Spinal cord (tissue), 9 donors: ENCODE measurements at regions not wholly inside any gene's neighbourhood (a gene's known extent, or its start where the extent isn't known, plus 50 kb on each side); places are given as distances from the start of the nearest gene placed in this dataset.
"Not testable (repeated sequence)": the region's sequence is repeated elsewhere in the genome, so short reads cannot be mapped to it uniquely, and the experiment has no call there.

Source experiments
- DNase-seq, 6 donors: peaks; one replicate each; pipeline versions ENCODE4 v3.0.0 to v3.0.0-alpha.2; 2013 to 2015; ENCODE audit warnings: low spot score in 6 of 6, low read depth in 4 of 6
- H3K27ac ChIP-seq: one replicate; pipeline ENCODE4 v1.5.1; 2013; ENCODE audit warnings: low read depth, low read length, control low read depth
- H3K27me3 ChIP-seq: one replicate; pipeline ENCODE4 v1.6.1; 2013; ENCODE audit warnings: low read length; ENCODE audit not compliant: control insufficient read depth, insufficient read depth
- H3K36me3 ChIP-seq: one replicate; pipeline ENCODE4 v1.6.1; 2013; ENCODE audit warnings: low read length; ENCODE audit not compliant: control insufficient read depth, insufficient read depth
- H3K4me1 ChIP-seq: one replicate; pipeline ENCODE4 v1.6.1; 2013; ENCODE audit warnings: low read length; ENCODE audit not compliant: control insufficient read depth, insufficient read depth
- H3K4me3 ChIP-seq: one replicate; pipeline ENCODE4 v1.5.1; 2013; ENCODE audit warnings: low read depth, low read length, control low read depth
- H3K9me3 ChIP-seq: one replicate; pipeline ENCODE4 v1.6.1; 2013; ENCODE audit warnings: low read length; ENCODE audit not compliant: control insufficient read depth, insufficient read depth
- WGBS: methylation state at CpG from one replicate; pipeline ENCODE4 v1.1.5; 2013; ENCODE audit warnings: missing lambda C conversion rate; ENCODE audit not compliant: insufficient coverage; 5-methylcytosine and 5-hydroxymethylcytosine counted together
- donor health status: healthy.

DNA sequence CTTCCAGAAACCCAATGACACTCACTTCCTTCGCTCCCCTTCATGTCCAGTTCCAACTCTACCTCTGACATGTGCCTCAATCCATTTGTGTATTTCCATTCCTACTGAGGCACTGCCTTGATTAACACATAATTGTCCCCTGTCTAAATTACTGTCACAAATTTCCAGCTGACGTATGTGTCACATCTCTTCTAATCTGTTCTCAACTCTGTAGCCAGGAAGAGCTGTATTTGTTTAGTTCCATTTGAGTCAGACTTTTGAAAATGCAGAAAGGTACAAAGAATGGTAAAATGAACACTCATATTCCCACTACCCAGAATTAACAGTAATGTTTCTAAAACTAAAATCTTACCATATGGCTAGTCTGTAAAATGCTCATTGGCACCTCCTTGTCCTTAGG lies 299.0 kb upstream of the GADL1 start:
- Histone ChIP-seq H3K27ac (no peak overlapping the region), H3K4me1 (peaks cover 3% of the 10 kb centered on the region), H3K36me3 (no peaks in the 10 kb centered on the region), H3K4me3 (no peak overlapping the region), H3K9me3 (no peaks in the 10 kb centered on the region), H3K27me3 (no peaks in the 10 kb centered on the region)
- DNase-seq = no peak
- WGBS = 80% methylated on average over 2 of the region's 2 CpGs

DNA sequence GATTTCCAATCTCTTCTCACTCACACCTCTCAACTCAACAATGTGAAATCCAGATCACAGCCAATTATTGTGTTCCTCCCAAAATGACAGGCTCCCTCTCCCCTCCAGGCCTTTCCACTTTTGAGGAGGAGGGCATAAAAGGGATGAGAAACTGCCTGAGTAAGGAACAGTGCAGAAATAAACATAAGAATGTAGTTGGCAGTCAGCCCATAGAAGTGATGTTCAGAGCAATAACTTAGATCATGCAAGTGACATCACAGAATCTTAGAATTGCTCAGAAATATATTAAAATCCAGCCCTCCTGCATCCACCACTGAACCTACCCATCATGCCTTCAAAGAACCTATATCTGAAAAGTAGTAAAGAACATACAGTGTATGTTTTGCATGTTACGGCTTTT lies 299.4 kb upstream of the GADL1 start:
- no peaks in the 10 kb centered on the region for H3K9me3 ChIP-seq
- WGBS = no CpG with 5 or more reads among the region's 1 CpG
- H3K36me3 ChIP-seq = no peaks in the 10 kb centered on the region
- no peak overlapping the region for H3K4me3 ChIP-seq
- no peak overlapping the region for H3K27ac ChIP-seq
- DNase-seq = no peak
- H3K4me1 ChIP-seq = peaks cover 3% of the 10 kb centered on the region
- H3K27me3 ChIP-seq = no peaks in the 10 kb centered on the region

DNA sequence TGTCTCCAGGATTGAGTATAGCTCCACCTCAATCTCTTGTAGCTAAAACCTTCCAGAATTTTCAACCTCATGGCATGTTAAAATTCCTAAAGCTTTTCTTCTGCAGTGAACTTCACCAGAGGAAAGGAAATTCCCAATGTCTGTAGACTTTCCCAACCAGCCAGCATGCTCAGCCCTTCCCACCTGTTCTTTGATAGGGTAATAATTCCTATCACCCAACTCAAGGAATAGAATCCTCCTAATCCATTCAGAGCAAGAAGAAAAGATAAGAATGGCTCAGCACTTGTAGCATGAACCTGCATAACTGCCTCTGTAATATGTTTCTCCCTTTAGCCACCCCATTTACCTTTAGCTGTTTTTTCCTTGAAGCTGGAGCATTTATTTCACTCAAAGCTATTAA lies 301.8 kb upstream of the GADL1 start:
- DNase-seq = no peak
- H3K9me3 ChIP-seq = no peaks in the 10 kb centered on the region
- H3K36me3 ChIP-seq = no peaks in the 10 kb centered on the region
- no peak overlapping the region for H3K27ac ChIP-seq
- H3K27me3 ChIP-seq = no peaks in the 10 kb centered on the region
- H3K4me1 ChIP-seq = peaks cover 3% of the 10 kb centered on the region
- no peak overlapping the region for H3K4me3 ChIP-seq

- DNase-seq = peak in 2 of 6 donors; percentile 10 to 37
- peaks cover 3% of the 10 kb centered on the region for H3K4me1 ChIP-seq
- H3K27ac ChIP-seq = no peak overlapping the region
- H3K4me3 ChIP-seq = no peak overlapping the region
- H3K27me3 ChIP-seq = no peaks in the 10 kb centered on the region
- H3K36me3 ChIP-seq = no peaks in the 10 kb centered on the region
- no peaks in the 10 kb centered on the region for H3K9me3 ChIP-seq
- WGBS = 16% methylated on average over 3 of the region's 7 CpGs
Measured at GRCh38 chr3:31196881-31197364, 302.5 kb upstream of the GADL1 start.

- no peak for DNase-seq
- H3K27me3 ChIP-seq = no peaks in the 10 kb centered on the region
- H3K4me3 ChIP-seq = no peak overlapping the region
- peaks cover 3% of the 10 kb centered on the region for H3K4me1 ChIP-seq
- H3K27ac ChIP-seq = no peak overlapping the region
- no peaks in the 10 kb centered on the region for H3K9me3 ChIP-seq
- H3K36me3 ChIP-seq = no peaks in the 10 kb centered on the region
- 87% methylated on average over 2 of the region's 2 CpGs for WGBS
Measured at GRCh38 chr3:31197941-31198340, 303.5 kb upstream of the GADL1 start.

DNA sequence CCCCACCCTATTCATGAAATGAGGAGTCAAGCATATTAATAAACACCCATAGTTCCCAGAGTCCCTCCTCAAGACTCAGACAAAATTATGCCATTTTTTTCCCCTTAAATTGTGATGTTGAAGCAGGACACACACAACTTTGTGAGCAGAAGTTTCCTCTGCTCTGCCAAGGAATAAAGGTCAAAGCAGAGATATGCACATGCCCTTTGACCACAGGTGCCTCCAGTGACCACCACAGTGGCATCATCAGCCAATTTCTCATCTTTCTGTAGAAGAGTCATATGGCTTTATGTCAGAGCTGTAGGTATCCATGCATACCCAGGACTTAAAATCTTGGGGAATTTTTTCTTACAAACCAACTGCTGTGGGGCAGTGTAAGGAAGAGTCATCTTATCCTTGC lies 304.4 kb upstream of the GADL1 start:
- Histone ChIP-seq H3K36me3 (no peaks in the 10 kb centered on the region), H3K4me3 (no peak overlapping the region), H3K9me3 (no peaks in the 10 kb centered on the region), H3K27ac (no peak overlapping the region), H3K4me1 (peaks cover 3% of the 10 kb centered on the region), H3K27me3 (no peaks in the 10 kb centered on the region)
- DNase-seq = no peak

- no peak overlapping the region for H3K27ac ChIP-seq
- no peaks in the 10 kb centered on the region for H3K9me3 ChIP-seq
- H3K4me3 ChIP-seq = no peak overlapping the region
- 83% methylated on average over 3 of the region's 5 CpGs for WGBS
- DNase-seq = peak in 1 of 6 donors; percentile 57
- H3K4me1 ChIP-seq = no peaks in the 10 kb centered on the region
- H3K36me3 ChIP-seq = no peaks in the 10 kb centered on the region
- no peaks in the 10 kb centered on the region for H3K27me3 ChIP-seq
Measured at GRCh38 chr3:31203960-31204795, 309.7 kb upstream of the GADL1 start.

GRCh38 chr3:31204796-31205056 lies 310.3 kb upstream of the GADL1 start:
- not testable (repeated sequence) for H3K27me3 ChIP-seq, H3K4me3 ChIP-seq, H3K36me3 ChIP-seq, H3K9me3 ChIP-seq, H3K4me1 ChIP-seq, DNase-seq, H3K27ac ChIP-seq
- WGBS = 88% methylated on average over 1 of the region's 4 CpGs

GRCh38 chr3:31210068-31210645 lies 315.7 kb upstream of the GADL1 start:
- no peak for DNase-seq
- H3K4me3 ChIP-seq = no peak overlapping the region
- no peaks in the 10 kb centered on the region for H3K27me3 ChIP-seq
- WGBS = 72% methylated on average over 2 of the region's 5 CpGs
- no peaks in the 10 kb centered on the region for H3K4me1 ChIP-seq
- H3K9me3 ChIP-seq = no peaks in the 10 kb centered on the region
- H3K27ac ChIP-seq = no peak overlapping the region
- no peaks in the 10 kb centered on the region for H3K36me3 ChIP-seq

DNA sequence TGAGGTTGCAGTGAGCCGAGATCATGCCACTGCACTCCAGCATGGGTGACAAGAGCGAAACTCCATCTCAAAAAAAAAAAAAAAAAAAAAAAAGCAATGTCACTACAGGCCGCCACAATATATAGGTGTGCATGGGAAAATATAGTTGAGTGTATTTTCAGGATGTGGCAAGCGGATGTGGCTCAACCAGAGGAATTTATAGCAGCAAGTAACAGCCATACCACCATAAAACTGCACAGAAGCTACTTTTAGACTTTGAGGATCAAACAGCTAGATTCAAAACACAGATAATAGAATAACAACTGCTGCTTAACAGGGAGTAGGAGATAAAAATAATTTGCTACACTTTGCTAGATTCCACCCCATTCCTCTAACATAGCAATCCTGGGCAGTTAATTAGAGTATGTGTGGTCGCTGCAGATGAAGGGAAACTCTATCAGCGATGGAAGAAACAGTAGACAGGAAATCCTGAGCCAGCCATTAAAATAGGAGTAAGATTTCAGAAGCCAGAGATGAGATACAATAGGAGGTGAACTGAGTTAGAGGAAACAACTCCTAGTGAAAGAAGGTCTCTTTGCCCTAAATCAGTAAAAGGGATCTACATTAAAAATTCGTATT lies 318.7 kb upstream of the STT3B start:
- Histone ChIP-seq H3K27ac (no peak overlapping the region), H3K9me3 (no peaks in the 10 kb centered on the region), H3K27me3 (no peaks in the 10 kb centered on the region), H3K36me3 (no peaks in the 10 kb centered on the region), H3K4me3 (no peak overlapping the region), H3K4me1 (no peaks in the 10 kb centered on the region)
- 80% methylated on average over 1 of the region's 7 CpGs for WGBS
- DNase-seq = no peak
